ENCODE measurements at regions not wholly inside any gene's neighbourhood (a gene's known extent, or its start where the extent isn't known, plus 50 kb on each side); places are given as distances from the start of the nearest gene placed in this dataset.

DNA sequence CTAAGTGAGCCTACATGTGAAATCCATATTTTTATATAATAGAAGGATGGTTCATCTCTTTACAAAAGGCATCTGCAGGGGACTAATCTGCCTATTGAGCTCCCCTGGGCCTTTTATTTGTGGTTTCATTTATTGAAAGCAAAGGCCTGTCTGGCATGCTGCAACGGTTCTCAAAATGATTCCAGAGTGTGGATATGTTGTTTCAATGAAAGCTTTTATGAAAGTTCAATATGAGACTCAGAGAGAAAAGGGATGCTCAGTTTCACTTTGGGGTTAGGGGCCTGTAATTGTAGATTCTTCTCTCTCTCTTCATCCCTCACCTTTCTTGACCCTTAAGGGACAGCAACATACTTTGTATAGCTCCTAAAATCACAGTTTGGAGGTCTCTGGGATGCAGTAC lies 204.2 kb upstream of the CASK start:
- no peaks in the 10 kb centered on the region for H3K27me3 ChIP-seq (ENCODE audit: control insufficient read depth, insufficient read depth, low read length)
- DNase-seq (ENCODE audit: low read depth), result no peak
- H3K4me3 ChIP-seq (ENCODE audit: low read depth, low read length), result no peak overlapping the region
- TF ChIP-seq, protein P1, sequence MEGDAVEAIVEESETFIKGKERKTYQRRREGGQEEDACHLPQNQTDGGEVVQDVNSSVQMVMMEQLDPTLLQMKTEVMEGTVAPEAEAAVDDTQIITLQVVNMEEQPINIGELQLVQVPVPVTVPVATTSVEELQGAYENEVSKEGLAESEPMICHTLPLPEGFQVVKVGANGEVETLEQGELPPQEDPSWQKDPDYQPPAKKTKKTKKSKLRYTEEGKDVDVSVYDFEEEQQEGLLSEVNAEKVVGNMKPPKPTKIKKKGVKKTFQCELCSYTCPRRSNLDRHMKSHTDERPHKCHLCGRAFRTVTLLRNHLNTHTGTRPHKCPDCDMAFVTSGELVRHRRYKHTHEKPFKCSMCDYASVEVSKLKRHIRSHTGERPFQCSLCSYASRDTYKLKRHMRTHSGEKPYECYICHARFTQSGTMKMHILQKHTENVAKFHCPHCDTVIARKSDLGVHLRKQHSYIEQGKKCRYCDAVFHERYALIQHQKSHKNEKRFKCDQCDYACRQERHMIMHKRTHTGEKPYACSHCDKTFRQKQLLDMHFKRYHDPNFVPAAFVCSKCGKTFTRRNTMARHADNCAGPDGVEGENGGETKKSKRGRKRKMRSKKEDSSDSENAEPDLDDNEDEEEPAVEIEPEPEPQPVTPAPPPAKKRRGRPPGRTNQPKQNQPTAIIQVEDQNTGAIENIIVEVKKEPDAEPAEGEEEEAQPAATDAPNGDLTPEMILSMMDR (IDR thresholded peaks at IDR 0.05; ENCODE audit: insufficient read depth, low read length, poor library complexity, severe bottlenecking), result no peak
- no peaks in the 10 kb centered on the region for H3K36me3 ChIP-seq (ENCODE audit: control insufficient read depth, insufficient read depth, low read length)

DNA sequence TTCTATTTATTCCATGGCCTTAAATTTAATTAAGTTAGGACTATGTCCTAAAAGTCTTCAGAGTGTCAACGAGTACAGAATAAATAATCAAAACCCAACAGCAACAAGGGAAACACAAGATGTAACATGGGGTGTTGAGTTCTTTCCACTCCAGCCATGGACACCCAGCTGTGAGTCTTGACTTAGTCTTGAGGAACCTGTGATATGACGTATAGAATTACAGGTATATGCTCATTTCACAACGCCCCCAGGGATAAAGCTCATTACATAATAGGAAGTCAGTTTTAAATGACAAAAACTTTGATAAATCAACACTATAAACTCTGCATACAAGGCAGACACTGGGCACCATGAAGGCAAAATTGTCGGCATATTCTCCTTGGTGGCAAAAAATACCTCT lies 200.0 kb upstream of the CASK start:
- DNase-seq (ENCODE audit: low read depth), result no peak
- H3K4me3 ChIP-seq (ENCODE audit: low read depth, low read length), result no peak overlapping the region
- TF ChIP-seq, protein P1 (IDR thresholded peaks at IDR 0.05; ENCODE audit: insufficient read depth, low read length, poor library complexity, severe bottlenecking), result no peak
- no peaks in the 10 kb centered on the region for H3K36me3 ChIP-seq (ENCODE audit: control insufficient read depth, insufficient read depth, low read length)
- H3K27me3 ChIP-seq (ENCODE audit: control insufficient read depth, insufficient read depth, low read length), result no peaks in the 10 kb centered on the region

DNA sequence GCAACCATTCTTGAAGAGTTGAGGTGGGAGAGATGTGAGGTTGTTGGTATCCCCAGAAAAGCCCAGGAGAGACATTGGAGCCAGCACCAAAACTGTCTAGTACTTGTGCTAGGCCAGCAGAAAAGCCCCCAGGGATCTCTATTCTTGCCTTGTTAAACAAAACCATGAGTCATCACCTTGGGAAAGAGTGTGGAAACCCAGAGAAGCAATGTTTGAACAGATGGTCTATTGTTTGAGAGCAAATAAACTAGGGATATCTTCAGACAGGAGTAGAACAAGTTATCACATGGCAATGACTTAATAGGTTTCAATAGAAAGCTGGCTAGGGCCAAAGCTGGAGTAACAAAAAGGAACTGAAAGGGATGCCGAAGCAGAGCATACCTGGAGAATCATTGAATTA lies 195.7 kb upstream of the CASK start:
- no peaks in the 10 kb centered on the region for H3K27me3 ChIP-seq (ENCODE audit: control insufficient read depth, insufficient read depth, low read length)
- TF ChIP-seq, protein P1 (IDR thresholded peaks at IDR 0.05; ENCODE audit: insufficient read depth, low read length, poor library complexity, severe bottlenecking), result no peak
- H3K4me3 ChIP-seq (ENCODE audit: low read depth, low read length), result no peak overlapping the region
- peak; percentile 72 for DNase-seq (ENCODE audit: low read depth)
- no peaks in the 10 kb centered on the region for H3K36me3 ChIP-seq (ENCODE audit: control insufficient read depth, insufficient read depth, low read length)

DNA sequence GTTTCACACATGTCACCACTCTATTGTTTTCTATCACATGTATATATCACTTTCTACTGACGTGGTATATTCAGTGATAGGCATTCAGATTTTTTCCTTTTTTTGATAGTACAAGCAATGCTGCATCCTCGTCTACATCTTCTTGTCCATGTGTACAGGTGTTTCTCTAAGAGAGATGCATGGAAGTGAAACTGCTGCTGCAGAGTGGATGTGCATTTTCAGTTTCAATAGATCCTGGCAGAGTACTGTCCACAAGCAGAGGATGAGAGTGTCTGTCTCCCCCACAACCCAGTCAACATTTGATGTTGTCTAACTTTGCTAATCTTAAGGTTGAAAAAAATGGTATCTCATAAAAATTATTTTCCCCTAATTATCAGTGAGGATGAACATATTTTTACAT lies 194.0 kb upstream of the CASK start:
- H3K4me3 ChIP-seq (ENCODE audit: low read depth, low read length), result no peak overlapping the region
- H3K27me3 ChIP-seq (ENCODE audit: control insufficient read depth, insufficient read depth, low read length), result no peaks in the 10 kb centered on the region
- TF ChIP-seq, protein P1 (IDR thresholded peaks at IDR 0.05; ENCODE audit: insufficient read depth, low read length, poor library complexity, severe bottlenecking), result no peak
- H3K36me3 ChIP-seq (ENCODE audit: control insufficient read depth, insufficient read depth, low read length), result no peaks in the 10 kb centered on the region
- DNase-seq (ENCODE audit: low read depth), result no peak

DNA sequence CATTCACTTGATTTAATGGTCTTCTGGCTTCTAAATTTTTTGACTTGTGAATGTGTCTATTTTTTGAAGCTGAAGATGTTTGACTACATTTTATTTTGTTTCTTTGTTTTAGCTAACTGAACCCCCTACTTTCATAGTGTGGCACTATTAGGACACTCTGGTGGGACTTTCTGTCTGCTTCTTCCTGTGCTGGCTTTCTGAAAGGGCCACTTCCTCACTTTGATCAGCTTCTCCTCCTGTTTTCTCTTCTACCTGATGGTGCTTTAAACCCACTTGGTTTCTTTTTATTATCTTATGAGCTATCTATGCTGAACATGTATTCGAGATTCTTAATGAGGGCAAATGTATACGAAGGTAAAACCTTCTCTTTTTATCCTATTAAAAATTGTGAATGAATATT lies 186.1 kb upstream of the CASK start:
- TF ChIP-seq, protein P1 (IDR thresholded peaks at IDR 0.05; ENCODE audit: insufficient read depth, low read length, poor library complexity, severe bottlenecking), result no peak
- no peaks in the 10 kb centered on the region for H3K36me3 ChIP-seq (ENCODE audit: control insufficient read depth, insufficient read depth, low read length)
- H3K27me3 ChIP-seq (ENCODE audit: control insufficient read depth, insufficient read depth, low read length), result no peaks in the 10 kb centered on the region
- H3K4me3 ChIP-seq (ENCODE audit: low read depth, low read length), result no peak overlapping the region
- no peak for DNase-seq (ENCODE audit: low read depth)
